ENCODE measurements at regions not wholly inside any gene's neighbourhood (a gene's known extent, or its start where the extent isn't known, plus 50 kb on each side); places are given as distances from the start of the nearest gene placed in this dataset.

GRCh38 chr7:145293228-145293701, 457.4 kb upstream of the TPK1 start:
- Mint-ChIP-seq H3K27ac (no peak overlapping the region), H3K4me1 (no peaks in the 10 kb centered on the region), H3K36me3 (ENCODE audit: low read depth) (no peaks in the 10 kb centered on the region), H3K9me3 (peaks cover 2% of the 10 kb centered on the region), H3K27me3 (no peaks in the 10 kb centered on the region), H3K4me3 (no peak overlapping the region)
- ChIA-PET POLR2A (no interaction called here), CTCF (no interaction called here)
- DNase-seq: no peak

DNA sequence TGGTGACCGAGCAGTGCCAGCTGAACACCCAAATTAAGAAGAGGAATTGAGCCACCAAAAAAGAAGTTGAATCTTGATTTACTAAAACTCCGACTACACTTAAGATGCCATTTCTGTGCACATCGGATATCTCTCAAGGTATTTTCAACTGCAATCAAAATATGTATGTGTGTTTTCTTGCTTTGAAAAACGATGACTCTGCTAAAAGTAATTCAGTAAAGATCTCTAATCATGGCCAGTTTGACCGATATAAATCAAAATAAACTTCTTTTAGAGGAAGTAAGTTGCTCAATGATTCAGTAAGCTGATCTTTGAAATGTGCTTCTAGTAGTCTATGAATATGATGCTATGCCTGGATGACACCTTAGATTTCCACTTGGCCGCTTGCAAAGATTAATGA, 453.5 kb upstream of the TPK1 start:
- no peak overlapping the region for H3K27ac Mint-ChIP-seq
- H3K36me3 Mint-ChIP-seq (ENCODE audit: low read depth): no peaks in the 10 kb centered on the region
- no peak for DNase-seq
- H3K9me3 Mint-ChIP-seq: peaks cover 2% of the 10 kb centered on the region
- POLR2A ChIA-PET: no interaction called here
- CTCF ChIA-PET: no interaction called here
- no peaks in the 10 kb centered on the region for H3K27me3 Mint-ChIP-seq
- H3K4me3 Mint-ChIP-seq: no peak overlapping the region
- H3K4me1 Mint-ChIP-seq: no peaks in the 10 kb centered on the region

DNA sequence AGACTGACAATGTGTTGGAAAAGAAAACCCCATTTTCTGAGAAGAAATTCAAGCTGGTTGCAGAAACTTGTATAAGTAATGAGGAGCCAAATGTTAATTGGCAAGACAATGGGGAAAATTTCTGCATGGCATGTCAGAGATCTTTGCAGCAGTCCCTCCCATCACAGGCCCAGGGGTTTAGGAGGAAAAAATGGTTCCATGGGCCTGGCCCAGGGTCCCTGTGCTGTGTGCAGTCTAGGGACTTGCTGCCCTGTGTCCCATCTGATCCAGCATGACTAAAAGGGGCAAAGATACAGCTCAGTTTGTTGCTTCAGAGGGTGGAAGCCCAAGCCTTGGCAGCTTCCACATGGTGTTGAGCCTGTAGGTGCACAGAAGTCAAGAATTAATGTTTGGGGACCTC, 440.3 kb upstream of the TPK1 start:
- ChIA-PET POLR2A (no interaction called here), CTCF (no interaction called here)
- Mint-ChIP-seq H3K27ac (no peak overlapping the region), H3K36me3 (ENCODE audit: low read depth) (no peaks in the 10 kb centered on the region), H3K27me3 (no peaks in the 10 kb centered on the region), H3K4me3 (no peak overlapping the region), H3K9me3 (peaks cover 8% of the 10 kb centered on the region), H3K4me1 (no peaks in the 10 kb centered on the region)
- no peak for DNase-seq

GRCh38 chr7:145269418-145270161, 433.7 kb upstream of the TPK1 start:
- H3K9me3 Mint-ChIP-seq: peaks cover 3% of the 10 kb centered on the region
- H3K4me3 Mint-ChIP-seq: no peak overlapping the region
- POLR2A ChIA-PET: no interaction called here
- H3K27me3 Mint-ChIP-seq: no peaks in the 10 kb centered on the region
- no peak overlapping the region for H3K27ac Mint-ChIP-seq
- DNase-seq: no peak
- no peaks in the 10 kb centered on the region for H3K36me3 Mint-ChIP-seq (ENCODE audit: low read depth)
- no peaks in the 10 kb centered on the region for H3K4me1 Mint-ChIP-seq
- CTCF ChIA-PET: no interaction called here

GRCh38 chr7:145265180-145265579, 429.3 kb upstream of the TPK1 start:
- DNase-seq: no peak
- no peaks in the 10 kb centered on the region for H3K27me3 Mint-ChIP-seq
- no peaks in the 10 kb centered on the region for H3K36me3 Mint-ChIP-seq (ENCODE audit: low read depth)
- CTCF ChIA-PET: no interaction called here
- POLR2A ChIA-PET: no interaction called here
- no peaks in the 10 kb centered on the region for H3K4me1 Mint-ChIP-seq
- H3K27ac Mint-ChIP-seq: no peak overlapping the region
- no peak overlapping the region for H3K4me3 Mint-ChIP-seq
- H3K9me3 Mint-ChIP-seq: peaks cover 4% of the 10 kb centered on the region

GRCh38 chr7:145263886-145264285, 428.0 kb upstream of the TPK1 start:
- no peaks in the 10 kb centered on the region for H3K4me1 Mint-ChIP-seq
- CTCF ChIA-PET: no interaction called here
- peaks cover 2% of the 10 kb centered on the region for H3K9me3 Mint-ChIP-seq
- no peak for DNase-seq
- POLR2A ChIA-PET: no interaction called here
- no peaks in the 10 kb centered on the region for H3K27me3 Mint-ChIP-seq
- no peak overlapping the region for H3K4me3 Mint-ChIP-seq
- no peak overlapping the region for H3K27ac Mint-ChIP-seq
- no peaks in the 10 kb centered on the region for H3K36me3 Mint-ChIP-seq (ENCODE audit: low read depth)

DNA sequence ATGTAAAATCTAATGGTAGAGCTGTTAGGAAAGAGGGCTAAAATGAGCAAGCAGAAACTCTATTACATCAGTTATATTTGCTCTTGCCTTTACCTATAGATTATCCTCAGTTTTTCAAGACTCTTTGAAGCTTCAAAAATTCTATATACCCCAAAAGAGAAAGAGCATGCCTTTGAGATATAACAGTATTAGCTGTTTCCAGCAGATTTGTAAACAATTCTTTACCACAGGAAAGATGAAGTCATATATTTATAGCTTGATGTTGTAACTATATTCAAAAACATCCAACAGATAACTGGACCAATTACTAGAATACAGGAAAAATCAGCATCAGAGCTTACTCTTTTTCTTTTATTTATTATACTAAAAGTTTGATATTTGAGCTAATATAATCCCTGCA, 416.2 kb upstream of the TPK1 start:
- Mint-ChIP-seq H3K27ac (no peak overlapping the region), H3K36me3 (ENCODE audit: low read depth) (no peaks in the 10 kb centered on the region), H3K27me3 (no peaks in the 10 kb centered on the region), H3K4me3 (no peak overlapping the region), H3K4me1 (no peaks in the 10 kb centered on the region), H3K9me3 (peaks cover 2% of the 10 kb centered on the region)
- POLR2A ChIA-PET: no interaction called here
- CTCF ChIA-PET: no interaction called here
- no peak for DNase-seq

- POLR2A ChIA-PET: no interaction called here
- no peak overlapping the region for H3K27ac Mint-ChIP-seq
- H3K4me3 Mint-ChIP-seq: no peak overlapping the region
- CTCF ChIA-PET: no interaction called here
- no peaks in the 10 kb centered on the region for H3K36me3 Mint-ChIP-seq (ENCODE audit: low read depth)
- H3K27me3 Mint-ChIP-seq: no peaks in the 10 kb centered on the region
- H3K9me3 Mint-ChIP-seq: no peaks in the 10 kb centered on the region
- no peaks in the 10 kb centered on the region for H3K4me1 Mint-ChIP-seq
- DNase-seq: no peak
Measured at GRCh38 chr7:145224775-145225174, 388.9 kb upstream of the TPK1 start.

GRCh38 chr7:145219461-145219860, 383.6 kb upstream of the TPK1 start:
- no peak for DNase-seq
- no peaks in the 10 kb centered on the region for H3K36me3 Mint-ChIP-seq (ENCODE audit: low read depth)
- no peaks in the 10 kb centered on the region for H3K9me3 Mint-ChIP-seq
- no peak overlapping the region for H3K27ac Mint-ChIP-seq
- CTCF ChIA-PET: no interaction called here
- POLR2A ChIA-PET: no interaction called here
- H3K4me1 Mint-ChIP-seq: no peaks in the 10 kb centered on the region
- H3K4me3 Mint-ChIP-seq: no peak overlapping the region
- H3K27me3 Mint-ChIP-seq: no peaks in the 10 kb centered on the region

- no peak overlapping the region for H3K4me3 Mint-ChIP-seq
- DNase-seq: no peak
- H3K9me3 Mint-ChIP-seq: no peaks in the 10 kb centered on the region
- CTCF ChIA-PET: no interaction called here
- no peaks in the 10 kb centered on the region for H3K4me1 Mint-ChIP-seq
- POLR2A ChIA-PET: no interaction called here
- H3K27ac Mint-ChIP-seq: no peak overlapping the region
- H3K36me3 Mint-ChIP-seq (ENCODE audit: low read depth): no peaks in the 10 kb centered on the region
- H3K27me3 Mint-ChIP-seq: no peaks in the 10 kb centered on the region
Measured at GRCh38 chr7:145216866-145217265, 381.0 kb upstream of the TPK1 start.

DNA sequence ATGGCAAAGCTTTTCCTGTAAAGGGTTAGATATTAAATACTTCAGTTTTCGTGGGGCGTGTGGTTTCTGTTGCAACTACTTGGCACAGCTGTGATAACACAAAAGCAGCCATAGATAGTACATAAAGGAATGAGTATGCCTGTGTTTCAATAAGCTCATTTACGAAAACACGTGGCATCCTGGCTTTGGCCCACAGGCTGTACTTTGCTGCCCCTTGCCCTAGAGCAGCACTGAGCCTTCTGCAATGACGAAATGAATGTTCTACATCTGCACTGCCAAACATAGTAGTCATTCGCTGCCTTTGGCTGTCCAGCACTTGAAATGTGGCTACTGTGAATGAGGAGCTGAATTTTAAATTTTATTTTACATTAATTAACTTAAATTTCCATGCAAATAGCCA, 376.2 kb upstream of the TPK1 start:
- DNase-seq: no peak
- Mint-ChIP-seq H3K9me3 (no peaks in the 10 kb centered on the region), H3K36me3 (ENCODE audit: low read depth) (no peaks in the 10 kb centered on the region), H3K27ac (no peak overlapping the region), H3K4me3 (no peak overlapping the region), H3K4me1 (no peaks in the 10 kb centered on the region), H3K27me3 (no peaks in the 10 kb centered on the region)
- CTCF ChIA-PET: no interaction called here
- POLR2A ChIA-PET: no interaction called here

DNA sequence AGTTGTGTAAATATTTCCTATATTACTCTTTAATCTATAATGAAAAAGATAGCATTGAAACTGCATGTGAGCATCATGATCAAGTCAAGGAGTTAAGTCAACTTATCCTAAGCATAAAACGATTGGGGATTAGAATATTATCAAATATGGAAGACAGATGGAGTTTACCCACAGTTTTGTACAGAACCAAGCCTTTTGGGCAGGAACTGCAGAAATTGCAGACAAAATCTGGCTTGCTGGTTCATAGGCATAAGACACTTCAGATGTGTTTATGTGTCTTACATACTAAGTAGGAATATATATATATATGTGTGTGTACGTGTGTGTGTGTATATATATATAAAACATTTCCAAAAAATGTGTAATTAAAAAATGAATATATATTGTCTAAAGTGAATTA, 375.4 kb upstream of the TPK1 start:
- no peak for DNase-seq
- H3K36me3 Mint-ChIP-seq (ENCODE audit: low read depth): no peaks in the 10 kb centered on the region
- H3K4me3 Mint-ChIP-seq: no peak overlapping the region
- CTCF ChIA-PET: no interaction called here
- no peaks in the 10 kb centered on the region for H3K9me3 Mint-ChIP-seq
- H3K27me3 Mint-ChIP-seq: no peaks in the 10 kb centered on the region
- H3K27ac Mint-ChIP-seq: no peak overlapping the region
- POLR2A ChIA-PET: no interaction called here
- H3K4me1 Mint-ChIP-seq: no peaks in the 10 kb centered on the region

GRCh38 chr7:145193951-145194350, 358.1 kb upstream of the TPK1 start:
- no peaks in the 10 kb centered on the region for H3K4me1 Mint-ChIP-seq
- H3K27ac Mint-ChIP-seq: no peak overlapping the region
- H3K9me3 Mint-ChIP-seq: no peaks in the 10 kb centered on the region
- no peak for DNase-seq
- no peaks in the 10 kb centered on the region for H3K27me3 Mint-ChIP-seq
- CTCF ChIA-PET: no interaction called here
- no peaks in the 10 kb centered on the region for H3K36me3 Mint-ChIP-seq (ENCODE audit: low read depth)
- POLR2A ChIA-PET: no interaction called here
- H3K4me3 Mint-ChIP-seq: no peak overlapping the region

DNA sequence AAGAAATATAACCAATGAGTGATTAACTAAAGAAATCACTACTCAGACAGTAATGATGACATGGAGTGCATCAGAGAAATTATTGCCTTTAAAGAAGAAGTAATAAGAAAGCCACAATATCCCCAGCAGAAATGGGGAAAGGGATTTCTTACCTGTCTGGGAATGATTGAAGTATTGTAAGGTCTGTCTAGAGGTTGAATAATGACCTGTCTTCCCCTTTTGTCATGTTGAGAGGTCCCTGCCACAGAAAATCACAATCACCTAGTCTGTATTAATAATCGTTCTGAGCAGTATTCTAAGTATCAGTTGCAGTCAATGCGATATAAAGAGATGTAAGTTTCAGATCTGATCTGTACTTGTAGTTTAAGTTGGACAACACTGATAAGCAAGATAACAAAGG, 349.1 kb upstream of the TPK1 start:
- ChIA-PET CTCF (no interaction called here), POLR2A (no interaction called here)
- no peak for DNase-seq
- H3K27ac Mint-ChIP-seq: no peak overlapping the region
- H3K9me3 Mint-ChIP-seq: no peaks in the 10 kb centered on the region
- no peaks in the 10 kb centered on the region for H3K36me3 Mint-ChIP-seq (ENCODE audit: low read depth)
- no peak overlapping the region for H3K4me3 Mint-ChIP-seq
- no peaks in the 10 kb centered on the region for H3K27me3 Mint-ChIP-seq
- H3K4me1 Mint-ChIP-seq: no peaks in the 10 kb centered on the region

Data from activated CD4-positive, alpha-beta T cell treated with anti-CD3 and anti-CD28 coated beads, Interleukin-2, amount 10 ng/mL, durations not matched to agents 7 days and 5 days (primary cell).